NCI-H774 (cell line): ENCODE measurements at regions not wholly inside any gene's neighbourhood (a gene's known extent, or its start where the extent isn't known, plus 50 kb on each side); places are given as distances from the start of the nearest gene placed in this dataset.
"Not testable (repeated sequence)": the region's sequence is repeated elsewhere in the genome, so short reads cannot be mapped to it uniquely, and the experiment has no call there.

Experiments
- DNase-seq: peaks from one replicate; lab custom pipeline; 2025; lab: John Stamatoyannopoulos, UW

- no peak for DNase-seq
Measured at GRCh38 chr6:167392631-167393316, 67.9 kb downstream of the TTLL2 start.

GRCh38 chr6:167393731-167394130, 68.8 kb downstream of the TTLL2 start:
- no peak for DNase-seq

GRCh38 chr6:167394339-167394738, 69.5 kb downstream of the TTLL2 start:
- no peak for DNase-seq

GRCh38 chr6:167394820-167395219, 69.9 kb downstream of the TTLL2 start:
- DNase-seq, result no peak

DNA sequence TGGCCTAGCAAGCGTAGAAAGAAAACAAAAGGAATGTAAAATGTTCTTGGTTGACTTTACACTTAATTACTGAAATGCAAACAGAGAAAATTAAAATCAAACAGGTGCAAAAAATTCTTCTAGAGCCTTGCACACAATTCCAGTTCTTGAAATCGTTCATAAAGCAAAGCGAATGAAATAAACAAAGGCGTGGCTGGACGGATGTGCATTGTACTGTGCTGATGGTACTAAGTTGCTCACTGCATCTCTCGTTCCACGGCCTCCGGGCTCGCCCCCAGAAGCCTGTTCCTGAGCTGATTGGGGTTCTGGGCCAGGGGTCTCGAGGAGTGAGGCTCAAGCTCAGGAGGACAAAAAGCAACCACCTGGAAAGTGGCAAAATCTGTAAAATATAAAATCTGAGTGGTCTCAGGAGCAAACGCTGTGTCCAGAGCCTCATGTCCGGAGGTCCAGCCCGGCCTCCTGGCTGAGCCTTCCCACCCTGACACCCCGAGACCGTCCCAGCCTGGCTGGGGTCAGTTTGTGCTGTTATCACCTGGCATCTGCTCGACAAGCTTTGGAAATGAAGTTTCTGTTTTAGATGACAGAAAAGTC, 71.3 kb downstream of the TTLL2 start:
- DNase-seq, result no peak

DNA sequence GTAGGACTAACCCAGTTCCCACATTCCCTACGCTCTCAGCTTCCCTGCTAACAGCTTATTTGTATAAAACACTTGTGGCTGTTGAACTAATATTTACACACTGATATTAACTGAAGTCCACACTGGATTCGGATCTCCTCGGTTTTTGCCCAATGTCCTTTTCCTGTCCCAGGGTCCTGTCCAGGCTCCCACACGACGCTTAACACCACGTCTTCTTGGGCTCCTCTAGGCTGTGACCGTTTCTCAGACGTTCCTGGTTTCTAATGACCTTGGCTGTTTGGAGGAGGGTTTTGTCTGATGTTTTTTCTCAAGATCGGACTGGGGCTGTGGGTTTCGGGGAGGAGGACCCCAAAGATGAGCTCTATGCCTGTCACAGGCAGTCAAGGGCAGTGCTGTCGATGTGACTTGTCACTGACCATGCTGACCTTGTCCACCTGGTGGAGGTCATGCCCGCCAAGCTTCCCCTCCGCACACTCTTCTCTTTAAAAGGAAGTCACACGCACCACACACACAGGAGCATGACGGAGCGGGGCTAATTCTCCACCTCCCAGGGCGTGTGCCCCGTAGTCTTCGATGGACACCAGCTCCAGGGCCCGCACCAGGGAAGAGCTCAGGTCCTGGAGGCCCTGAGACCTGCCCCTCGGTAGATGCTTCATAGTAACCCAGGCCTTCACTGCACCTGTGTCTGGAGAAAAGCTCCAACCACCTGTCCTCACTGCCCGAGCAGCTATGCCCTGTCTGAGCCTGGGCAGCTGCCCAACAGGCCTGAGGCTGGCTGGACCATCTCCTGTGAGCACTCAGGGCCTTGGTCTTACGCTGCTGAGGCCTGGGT, 72.0 kb downstream of the TTLL2 start:
- peak; percentile 20 for DNase-seq

DNA sequence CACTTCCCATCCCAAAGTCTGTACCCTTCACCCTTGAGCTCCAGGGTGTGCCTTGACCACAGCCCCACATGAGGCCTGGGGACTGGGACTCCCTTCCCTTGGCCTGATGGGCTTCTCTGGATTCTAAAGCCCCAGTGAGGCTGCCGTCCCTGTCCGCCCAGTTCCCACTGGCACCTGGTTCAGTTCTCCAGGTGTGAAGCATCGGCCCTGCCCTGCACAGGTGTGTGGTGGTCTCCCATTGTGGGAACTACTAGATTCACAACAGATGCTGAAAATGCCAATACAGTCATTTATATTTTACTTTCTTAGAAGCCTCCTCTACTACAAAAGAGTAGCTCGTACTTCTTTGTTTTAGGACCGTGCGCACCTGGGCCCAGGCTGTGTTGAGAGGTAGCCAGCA, 72.8 kb downstream of the TTLL2 start:
- DNase-seq, result no peak

DNA sequence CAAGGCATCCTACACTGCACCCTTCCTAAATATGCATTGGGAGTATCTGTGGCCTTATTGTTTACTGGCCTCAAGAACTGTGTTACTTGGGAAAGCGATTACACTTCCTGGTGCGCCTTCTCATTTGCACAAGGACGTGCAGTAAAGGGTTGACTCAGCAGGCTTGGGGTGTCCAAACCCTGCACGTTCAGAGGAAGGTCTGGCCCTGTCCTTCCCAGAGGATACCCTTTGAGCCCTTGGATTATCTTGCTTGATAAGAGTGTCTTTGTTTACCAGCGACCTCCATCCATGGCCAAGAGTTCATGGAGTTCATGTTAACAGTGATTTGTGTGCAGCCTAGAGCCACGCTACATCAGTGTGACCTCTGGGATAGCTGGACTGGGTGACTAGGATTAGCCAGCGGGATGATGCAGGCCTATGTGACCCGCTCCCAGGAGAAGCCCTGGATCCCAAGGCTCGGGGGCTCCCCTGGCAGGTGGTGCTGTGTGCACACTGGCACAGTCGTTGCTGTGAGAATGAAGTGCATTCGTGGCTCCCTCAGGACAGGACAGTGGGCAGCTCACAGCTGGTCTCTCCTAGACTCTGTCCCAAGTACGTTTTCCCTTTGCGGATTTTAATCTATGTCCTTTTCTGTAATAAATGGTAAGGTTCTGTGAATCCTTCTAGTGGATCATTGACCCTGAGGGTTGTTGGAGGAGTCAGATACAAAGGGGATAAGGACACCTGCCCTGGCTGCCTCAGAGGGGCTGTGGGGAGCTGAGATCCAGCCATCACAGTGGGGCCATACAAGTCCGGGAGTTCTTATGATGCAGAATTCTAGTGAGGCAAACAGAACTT, 73.5 kb downstream of the TTLL2 start:
- DNase-seq, result no peak

DNA sequence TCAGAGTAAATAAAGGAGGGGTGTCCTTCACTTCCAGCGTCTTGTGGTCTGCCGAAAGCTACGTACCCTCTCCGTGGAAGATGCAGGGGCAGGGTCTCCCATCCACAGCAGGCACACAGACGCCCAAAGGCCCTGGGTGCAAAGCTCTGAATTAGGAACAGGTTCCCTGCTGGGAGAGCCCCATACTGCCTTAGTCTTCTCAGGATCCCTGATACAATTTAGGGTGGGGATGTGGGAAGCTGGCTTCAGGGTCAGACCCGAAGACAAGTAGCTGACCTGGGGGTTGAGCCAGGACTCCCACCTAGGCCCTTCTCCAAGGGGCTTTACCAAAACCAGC, 74.1 kb downstream of the TTLL2 start:
- DNase-seq, result no peak

GRCh38 chr6:167399599-167399998, 74.7 kb downstream of the TTLL2 start:
- no peak for DNase-seq

GRCh38 chr6:167400482-167401138, 75.7 kb downstream of the TTLL2 start:
- DNase-seq, result no peak

- DNase-seq, result peak; percentile 91
Measured at GRCh38 chr6:167401525-167402194, 76.8 kb downstream of the TTLL2 start.

DNA sequence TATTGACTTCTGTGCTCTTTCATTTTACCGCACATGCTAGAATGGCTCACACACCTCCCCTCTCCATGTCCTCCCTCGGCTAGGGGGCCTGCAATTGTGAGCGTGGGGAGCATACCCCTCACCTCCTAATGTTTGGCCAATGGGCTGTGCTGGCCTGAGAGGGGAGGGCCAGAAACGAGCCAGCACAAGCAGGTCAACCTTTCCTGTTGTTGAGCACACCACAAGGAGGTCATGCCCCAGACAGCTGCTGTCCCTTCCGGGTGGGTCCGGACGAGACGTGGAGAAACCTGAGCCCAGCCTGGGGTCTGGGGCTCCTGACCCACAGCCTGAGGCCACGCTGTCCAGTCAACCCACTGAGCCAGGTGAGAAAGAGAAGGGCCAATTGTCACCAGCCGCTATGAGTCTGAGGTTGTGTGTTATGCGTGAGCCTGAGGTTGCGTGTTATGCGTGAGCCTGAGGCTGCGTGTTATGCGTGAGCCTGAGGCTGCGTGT, 77.4 kb downstream of the TTLL2 start:
- no peak for DNase-seq

DNA sequence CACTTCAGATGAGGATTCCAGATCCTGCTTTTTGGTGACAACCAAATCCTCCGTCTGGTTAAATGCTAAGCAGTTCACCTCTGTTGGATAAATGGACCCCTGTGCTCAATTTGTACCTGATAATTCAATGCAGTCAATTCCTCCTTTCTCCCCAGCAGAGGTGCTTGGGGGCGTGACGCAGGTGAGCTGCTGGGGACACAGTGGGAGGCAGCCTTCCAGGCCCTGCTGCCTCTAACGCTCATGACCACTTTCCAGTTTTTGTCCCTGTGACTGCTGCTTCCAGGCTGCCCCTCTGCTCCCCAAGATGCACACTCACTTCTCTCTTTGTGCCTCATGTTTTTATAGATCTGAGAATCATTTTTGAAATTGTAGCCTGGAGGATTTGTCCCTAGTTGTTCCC, 78.5 kb downstream of the TTLL2 start:
- no peak for DNase-seq

DNA sequence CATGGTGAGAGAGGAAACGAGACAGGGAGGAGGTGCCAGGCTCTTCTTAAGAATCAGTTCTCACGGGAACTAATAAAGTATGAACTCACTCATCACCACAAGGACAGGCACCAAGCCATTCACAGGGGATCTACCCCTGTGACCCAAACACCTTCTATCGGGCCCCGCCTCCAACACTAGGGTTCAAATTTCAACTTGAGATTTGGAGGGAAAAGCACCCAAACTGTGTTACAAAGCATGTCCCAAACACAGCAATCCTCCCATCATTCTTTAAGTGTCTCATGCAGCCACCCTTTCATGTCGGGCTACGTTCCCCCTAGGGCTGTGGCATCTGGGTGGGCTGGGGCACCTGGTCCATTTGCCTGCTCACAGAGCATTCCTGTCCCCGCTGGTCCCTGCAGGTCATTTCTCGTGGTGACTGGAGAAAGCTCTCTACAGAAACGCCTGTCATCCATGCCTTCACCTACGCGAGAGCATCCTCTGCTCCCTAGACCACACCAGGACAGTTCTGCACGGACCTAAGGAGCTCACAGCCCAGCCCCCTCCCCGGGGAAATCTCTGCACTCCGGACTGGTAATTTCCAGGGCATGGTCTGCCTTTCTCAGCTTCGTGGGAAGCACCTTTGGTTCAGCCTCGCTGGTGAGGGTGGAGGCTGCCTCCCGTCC, 79.6 kb downstream of the TTLL2 start:
- DNase-seq, result no peak

DNA sequence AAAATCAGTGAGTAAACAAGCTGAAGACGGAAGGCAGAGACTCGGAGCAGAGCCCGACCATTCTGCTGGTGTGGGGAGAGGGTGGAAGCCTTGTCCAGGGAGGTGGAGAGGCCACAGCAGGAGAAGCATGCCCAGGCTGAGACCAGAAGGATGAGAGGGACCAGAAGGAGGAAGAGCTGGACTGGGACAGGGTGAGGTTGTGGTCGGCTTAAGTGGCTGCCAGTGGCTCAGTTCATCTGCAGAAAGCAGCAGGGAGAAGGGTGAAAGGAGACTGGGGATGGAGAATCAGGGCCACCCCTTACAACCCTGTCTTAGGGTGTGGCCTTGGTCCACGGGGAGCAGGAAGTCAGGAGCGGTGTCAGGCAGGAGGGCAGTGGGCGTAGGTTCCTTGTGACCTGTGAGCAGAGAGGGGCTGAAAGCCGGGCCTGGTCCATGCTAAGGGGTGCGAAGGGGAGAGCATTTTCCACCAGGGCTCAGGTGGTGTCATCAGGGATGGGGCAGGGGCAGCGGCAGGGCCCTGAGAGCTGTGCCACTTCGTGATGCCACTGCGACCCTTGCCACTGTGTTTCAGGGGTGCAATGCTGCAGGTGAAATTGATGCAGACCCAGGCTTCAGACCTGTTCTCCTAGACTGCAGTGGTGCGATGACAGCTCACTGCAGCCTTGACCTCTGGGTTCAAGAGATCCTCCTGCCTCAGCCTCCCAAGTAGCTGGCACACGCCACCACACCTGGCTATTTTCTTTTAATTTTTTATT, 81.1 kb downstream of the TTLL2 start:
- no peak for DNase-seq

DNA sequence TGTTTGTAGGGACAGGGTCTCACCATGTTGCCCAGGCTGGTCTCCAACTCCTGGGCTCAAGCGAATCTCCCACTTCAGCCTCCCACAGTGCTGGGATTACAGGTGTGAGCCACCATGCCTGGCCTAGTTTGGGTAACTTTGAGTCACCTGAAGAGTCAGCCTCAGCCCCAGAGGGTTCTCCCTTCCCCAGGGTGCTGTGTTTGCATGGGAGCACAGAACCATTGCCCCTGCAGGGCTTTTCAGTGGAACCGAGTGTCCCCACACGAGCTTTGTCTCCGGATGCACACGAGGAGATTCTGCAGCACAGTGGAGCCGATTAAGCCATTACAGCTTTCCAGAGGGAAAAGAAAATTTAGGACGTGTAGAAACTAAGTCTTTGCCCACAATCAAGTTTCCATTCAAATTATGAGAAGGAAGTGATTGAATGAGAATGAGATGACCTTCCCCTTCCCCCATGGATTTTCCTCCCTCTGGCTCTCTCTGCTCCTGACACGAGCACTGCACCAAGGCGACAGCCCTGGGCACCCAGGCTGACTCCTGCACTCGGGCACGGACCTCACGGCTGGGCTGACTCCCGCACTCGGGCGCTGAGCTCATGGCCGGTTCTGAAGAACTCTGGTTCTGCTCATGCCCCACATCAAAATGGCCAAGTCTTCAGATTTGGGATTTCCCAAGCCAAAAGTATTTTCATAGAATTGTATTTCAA, 81.8 kb downstream of the TTLL2 start:
- DNase-seq, result not testable (repeated sequence)

DNA sequence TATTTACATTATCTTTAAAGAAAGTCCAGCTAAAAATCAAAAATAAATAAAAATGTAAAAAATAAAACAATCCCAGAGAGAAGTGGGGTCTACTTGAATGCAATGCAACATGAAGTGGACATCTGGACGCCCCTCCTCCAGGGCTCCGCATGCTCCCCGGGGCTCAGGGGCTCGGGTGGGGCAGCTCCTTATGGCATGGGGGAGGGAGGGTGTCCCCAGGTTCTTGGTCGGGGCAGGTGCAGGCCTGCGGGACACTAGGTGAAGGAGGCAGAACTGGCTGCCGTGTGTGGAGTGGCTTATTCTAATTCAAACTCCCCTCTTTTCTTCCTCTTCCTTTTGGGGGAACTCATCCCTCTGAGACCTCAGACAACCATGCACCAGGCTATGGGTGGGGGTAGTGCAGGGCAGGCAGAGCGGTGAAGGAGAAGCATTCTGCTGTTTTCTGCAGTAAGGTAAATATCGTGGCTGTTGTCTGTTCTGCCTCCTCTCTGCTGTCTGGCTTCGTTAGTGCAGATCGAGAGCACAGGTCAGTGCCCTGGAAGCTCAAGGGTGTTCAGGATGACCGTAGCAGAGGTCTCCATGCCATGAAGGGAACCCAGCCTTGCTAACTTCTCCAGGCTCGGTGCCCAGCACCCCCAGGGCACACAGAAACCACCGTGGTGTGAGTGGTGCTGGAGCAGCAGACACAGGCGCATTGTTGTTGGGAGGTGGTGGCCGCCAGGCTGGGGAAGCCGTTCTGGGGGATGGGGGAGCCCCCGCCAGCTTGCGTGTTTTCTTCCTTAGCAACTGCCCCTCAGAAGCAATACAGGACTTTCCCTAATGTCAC, 82.6 kb downstream of the TTLL2 start:
- no peak for DNase-seq
